Suprapubic skin (tissue), 4 donors: ENCODE measurements at regions not wholly inside any gene's neighbourhood (a gene's known extent, or its start where the extent isn't known, plus 50 kb on each side); places are given as distances from the start of the nearest gene placed in this dataset.

Source experiments
- CTCF ChIP-seq, 2 donors: fragments of 200-600 bp in 1 of 2; fragments of 450-650 bp in 1 of 2; sonication (generic) in 1 of 2; IDR thresholded peaks; one replicate each; pipeline ENCODE4 v1.5.1; 2016 to 2019; ENCODE audit warnings: antibody characterized with exemption in 2 of 2, mild to moderate bottlenecking in 1 of 2, moderate library complexity in 1 of 2
- EP300 ChIP-seq: sonication (generic); formaldehyde crosslinking; IDR thresholded peaks from one replicate; pipeline ENCODE4 v1.6.1; 2017; ENCODE audit warnings: antibody characterized with exemption
- POLR2A ChIP-seq, 2 donors: fragments of 450-650 bp; IDR thresholded peaks; one replicate each; pipeline ENCODE4 v1.6.1; 2017; ENCODE audit warnings: antibody characterized with exemption in 2 of 2, mild to moderate bottlenecking in 2 of 2, moderate library complexity in 2 of 2
- POLR2AphosphoS5 ChIP-seq, 3 donors: sonication (generic); formaldehyde crosslinking; IDR thresholded peaks; one replicate each; pipeline ENCODE4 v1.6.1; 2017; ENCODE audit warnings: antibody characterized with exemption in 3 of 3

- TF ChIP-seq POLR2AphosphoS5 (IDR thresholded peaks at IDR 0.05) (no peak), POLR2A (IDR thresholded peaks at IDR 0.05) (no peak), CTCF (IDR thresholded peaks at IDR 0.05) (peak in 1 of 2 donors; percentile 46), EP300 (no peak)
These were observed 80.8 kb upstream of the PLXNA4 start for GRCh38 chr7:132656846-132657776.
